Type B pancreatic cell (in vitro differentiated cells): ENCODE measurements at regions not wholly inside any gene's neighbourhood (a gene's known extent, or its start where the extent isn't known, plus 50 kb on each side); places are given as distances from the start of the nearest gene placed in this dataset.

ENCODE experiments used
- DNase-seq: peaks from one replicate; pipeline ENCODE4 v3.0.0; 2021; ENCODE audit warnings: mixed read lengths; ENCODE audit not compliant: unreplicated experiment; ENCODE audit errors: extremely low spot score
- H3K27ac Mint-ChIP-seq: 2 replicates; pipeline ENCODE4 v1.8.0; 2021; ENCODE audit warnings: mild to moderate bottlenecking, mixed read lengths
- H3K27me3 Mint-ChIP-seq: 2 replicates; pipeline ENCODE4 v1.8.0; 2021; ENCODE audit warnings: mixed read lengths
- H3K36me3 Mint-ChIP-seq: 2 replicates; pipeline ENCODE4 v1.8.0; 2021; ENCODE audit warnings: mixed read lengths
- H3K4me1 Mint-ChIP-seq: one replicate; pipeline ENCODE4 v1.8.0; 2021; ENCODE audit warnings: mixed read lengths; ENCODE audit not compliant: unreplicated experiment
- H3K4me3 Mint-ChIP-seq: 2 replicates; pipeline ENCODE4 v1.8.0; 2021; ENCODE audit warnings: mild to moderate bottlenecking, mixed read lengths
- H3K9me3 Mint-ChIP-seq: 2 replicates; pipeline ENCODE4 v1.8.0; 2021; ENCODE audit warnings: mixed read lengths
- TF ChIP-seq, protein P1 (sequence below): fragments of 200-600 bp; sonication (generic); conservative IDR thresholded peaks from 2 replicates; pipeline ENCODE4 v1.5.0; 2021; ENCODE audit warnings: antibody characterized with exemption, mild to moderate bottlenecking

DNA sequence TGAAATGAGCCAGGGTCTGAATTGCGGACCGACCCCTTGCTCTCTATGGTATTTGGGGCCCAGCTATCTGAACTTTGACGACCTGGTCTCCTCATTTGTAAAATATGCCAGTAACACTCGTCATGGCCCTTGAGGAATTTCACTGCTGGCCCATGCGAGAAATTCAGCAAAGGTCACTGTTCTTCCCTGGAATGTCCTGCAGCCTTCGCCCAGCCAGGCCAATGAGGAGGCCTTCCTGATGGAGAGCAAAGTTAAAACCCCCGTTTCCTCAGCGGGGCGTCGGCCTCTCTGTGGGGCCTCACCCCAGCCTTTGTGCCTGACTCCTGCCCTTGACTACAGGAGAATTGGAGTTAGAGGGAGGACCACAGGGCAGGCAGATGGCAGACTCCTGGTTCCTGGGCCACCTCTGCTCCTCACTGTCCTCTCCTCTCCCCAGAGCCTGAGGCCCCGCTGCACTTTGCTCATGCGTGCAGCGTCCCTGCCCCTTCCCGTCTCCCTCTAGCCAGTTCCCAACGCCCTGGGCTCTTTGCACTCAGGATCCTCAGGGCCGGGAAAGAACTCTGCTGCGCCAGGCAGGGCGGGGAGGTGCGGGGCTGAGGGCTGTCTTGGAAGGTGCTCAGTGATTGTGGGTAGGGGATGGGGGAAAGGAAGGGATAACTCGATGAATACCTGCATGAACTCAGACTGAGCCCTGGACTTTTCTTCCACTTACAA, 257.0 kb upstream of the RAB6C start:
- Mint-ChIP-seq H3K36me3 (no peaks in the 10 kb centered on the region), H3K27ac (no peak overlapping the region), H3K27me3 (peaks cover 8% of the 10 kb centered on the region), H3K4me1 (peaks cover 22% of the 10 kb centered on the region), H3K9me3 (no peaks in the 10 kb centered on the region), H3K4me3 (no peak overlapping the region)
- TF ChIP-seq, protein P1, sequence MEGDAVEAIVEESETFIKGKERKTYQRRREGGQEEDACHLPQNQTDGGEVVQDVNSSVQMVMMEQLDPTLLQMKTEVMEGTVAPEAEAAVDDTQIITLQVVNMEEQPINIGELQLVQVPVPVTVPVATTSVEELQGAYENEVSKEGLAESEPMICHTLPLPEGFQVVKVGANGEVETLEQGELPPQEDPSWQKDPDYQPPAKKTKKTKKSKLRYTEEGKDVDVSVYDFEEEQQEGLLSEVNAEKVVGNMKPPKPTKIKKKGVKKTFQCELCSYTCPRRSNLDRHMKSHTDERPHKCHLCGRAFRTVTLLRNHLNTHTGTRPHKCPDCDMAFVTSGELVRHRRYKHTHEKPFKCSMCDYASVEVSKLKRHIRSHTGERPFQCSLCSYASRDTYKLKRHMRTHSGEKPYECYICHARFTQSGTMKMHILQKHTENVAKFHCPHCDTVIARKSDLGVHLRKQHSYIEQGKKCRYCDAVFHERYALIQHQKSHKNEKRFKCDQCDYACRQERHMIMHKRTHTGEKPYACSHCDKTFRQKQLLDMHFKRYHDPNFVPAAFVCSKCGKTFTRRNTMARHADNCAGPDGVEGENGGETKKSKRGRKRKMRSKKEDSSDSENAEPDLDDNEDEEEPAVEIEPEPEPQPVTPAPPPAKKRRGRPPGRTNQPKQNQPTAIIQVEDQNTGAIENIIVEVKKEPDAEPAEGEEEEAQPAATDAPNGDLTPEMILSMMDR: no peak
- peak; percentile 50 for DNase-seq

DNA sequence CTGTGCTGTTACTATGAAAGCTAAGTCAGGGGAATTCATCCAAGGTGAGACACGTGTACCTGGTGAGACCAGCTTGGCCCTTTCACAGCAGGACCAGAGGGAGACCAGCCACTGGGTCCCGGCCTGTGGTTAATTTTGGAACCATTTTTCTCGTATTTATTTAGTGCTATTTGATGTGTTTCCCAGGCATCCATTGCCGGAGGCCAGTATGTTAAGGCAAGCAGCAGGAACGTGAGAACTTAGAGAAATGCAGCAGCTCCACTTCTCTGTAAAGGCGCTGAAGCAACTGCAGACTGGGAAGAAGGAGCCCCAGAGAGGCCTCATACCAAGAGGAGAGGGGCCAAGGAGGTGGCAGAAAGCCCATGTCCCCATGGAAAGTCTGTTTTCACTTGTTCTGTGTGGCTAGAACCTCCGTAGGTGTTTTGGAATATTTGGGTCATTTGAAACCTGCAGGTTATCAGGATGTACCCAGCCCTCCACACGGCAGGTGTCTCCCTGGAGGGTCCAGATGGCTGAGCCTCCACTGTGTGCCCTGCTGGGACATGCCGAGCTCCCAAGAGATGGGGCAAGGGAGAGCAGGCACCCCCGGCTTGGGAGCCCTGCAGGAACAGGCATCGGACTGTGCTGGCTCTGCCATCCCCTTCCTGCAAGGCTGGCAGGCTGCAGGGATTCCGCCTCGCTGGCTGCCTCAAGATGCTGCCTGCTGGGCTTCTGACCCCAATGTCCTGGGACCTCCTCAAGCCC, 256.0 kb upstream of the RAB6C start:
- H3K4me3 Mint-ChIP-seq: no peak overlapping the region
- DNase-seq: peak; percentile 45
- TF ChIP-seq, protein P1: no peak
- peaks cover 4% of the 10 kb centered on the region for H3K27me3 Mint-ChIP-seq
- H3K4me1 Mint-ChIP-seq: peaks cover 12% of the 10 kb centered on the region
- no peak overlapping the region for H3K27ac Mint-ChIP-seq
- H3K36me3 Mint-ChIP-seq: no peaks in the 10 kb centered on the region
- H3K9me3 Mint-ChIP-seq: no peaks in the 10 kb centered on the region

DNA sequence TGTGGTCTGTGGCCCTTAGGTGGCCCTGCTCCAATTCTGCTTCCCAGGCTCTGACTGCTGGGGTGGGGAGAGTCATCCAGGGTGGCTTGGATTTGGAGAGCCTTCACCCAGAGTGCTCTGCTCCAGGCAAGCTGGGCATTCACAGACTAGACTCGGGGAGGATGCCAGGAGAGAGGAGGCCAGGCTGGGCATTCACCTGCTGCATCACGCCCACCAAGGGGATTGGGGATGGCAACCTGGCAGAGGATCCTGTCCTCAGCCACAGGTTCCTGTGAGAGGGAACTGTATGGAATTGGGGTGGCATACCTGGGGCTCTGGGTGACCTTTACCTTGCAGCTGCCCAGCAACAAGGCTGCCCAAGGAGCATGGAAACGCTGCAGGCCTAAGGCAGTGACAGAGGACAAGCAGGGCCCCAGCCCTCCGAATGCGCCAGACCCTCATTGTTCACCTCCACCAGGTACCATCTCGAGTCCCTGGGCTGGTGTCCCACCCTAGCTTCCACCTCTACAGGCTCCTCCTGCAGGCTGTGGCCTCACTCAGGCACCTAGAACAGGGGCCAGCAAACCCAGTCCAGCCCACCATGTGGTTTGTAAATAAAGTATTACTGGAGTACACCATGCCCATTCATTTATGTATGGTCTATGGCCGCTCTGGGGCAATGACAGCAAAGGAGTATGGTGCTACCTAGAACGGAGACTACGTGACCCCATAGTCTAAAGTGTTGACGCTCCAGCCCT, 255.3 kb upstream of the RAB6C start:
- DNase-seq: peak; percentile 63
- H3K4me1 Mint-ChIP-seq: peaks cover 7% of the 10 kb centered on the region
- H3K27me3 Mint-ChIP-seq: peaks cover 4% of the 10 kb centered on the region

DNA sequence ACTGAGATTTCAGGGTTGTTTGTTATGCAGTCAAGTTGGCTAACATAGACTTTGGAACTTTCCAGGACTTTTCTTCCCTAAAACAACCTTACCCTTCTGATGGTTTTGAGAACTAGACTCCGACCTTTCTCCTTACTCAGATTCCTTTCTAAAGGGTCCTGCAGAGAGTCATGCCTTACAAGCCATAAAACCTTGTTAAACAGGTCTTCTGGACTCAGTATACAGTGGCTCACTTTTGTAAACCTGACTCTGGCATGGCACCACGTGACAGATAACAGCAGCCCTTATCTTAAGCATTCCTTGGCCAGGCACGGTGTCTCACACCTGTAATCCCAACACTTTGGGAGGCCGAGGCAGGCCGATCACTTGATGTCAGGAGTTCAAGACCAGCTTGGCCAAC, 253.2 kb upstream of the RAB6C start:
- no peak overlapping the region for H3K27ac Mint-ChIP-seq
- no peaks in the 10 kb centered on the region for H3K9me3 Mint-ChIP-seq
- no peak for DNase-seq
- H3K4me1 Mint-ChIP-seq: peaks cover 5% of the 10 kb centered on the region
- H3K27me3 Mint-ChIP-seq: peaks cover 4% of the 10 kb centered on the region
- no peaks in the 10 kb centered on the region for H3K36me3 Mint-ChIP-seq
- TF ChIP-seq, protein P1: no peak
- H3K4me3 Mint-ChIP-seq: no peak overlapping the region

More for the DNA sequence above, 255.3 kb upstream of the RAB6C start:
- TF ChIP-seq, protein P1: no peak
- H3K4me3 Mint-ChIP-seq: no peak overlapping the region
- H3K36me3 Mint-ChIP-seq: no peaks in the 10 kb centered on the region
- no peaks in the 10 kb centered on the region for H3K9me3 Mint-ChIP-seq
- no peak overlapping the region for H3K27ac Mint-ChIP-seq

DNA sequence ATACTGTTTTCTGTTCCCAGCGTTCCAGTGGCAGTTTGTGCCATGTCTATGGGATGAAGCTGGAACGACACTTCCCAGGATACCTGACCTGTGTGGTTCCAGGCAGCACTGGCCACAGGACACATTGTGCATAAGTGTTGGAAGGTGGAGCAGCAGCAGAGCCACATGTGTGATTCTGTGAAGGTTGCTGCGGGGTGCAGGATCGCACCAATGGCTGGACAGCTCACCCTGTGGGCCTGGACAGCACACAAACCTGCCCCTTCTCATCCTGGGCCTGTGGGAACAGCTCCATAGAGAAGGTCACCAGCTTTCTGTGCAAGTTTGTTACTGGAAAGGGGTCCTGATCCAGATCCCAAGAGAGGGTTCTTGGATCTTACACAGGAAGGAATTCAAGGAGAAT, 252.2 kb upstream of the RAB6C start:
- H3K4me3 Mint-ChIP-seq: no peak overlapping the region
- no peaks in the 10 kb centered on the region for H3K9me3 Mint-ChIP-seq
- TF ChIP-seq, protein P1: no peak
- no peaks in the 10 kb centered on the region for H3K36me3 Mint-ChIP-seq
- DNase-seq: no peak
- peaks cover 5% of the 10 kb centered on the region for H3K4me1 Mint-ChIP-seq
- H3K27me3 Mint-ChIP-seq: peaks cover 4% of the 10 kb centered on the region
- no peak overlapping the region for H3K27ac Mint-ChIP-seq
